ENCODE measurements at regions not wholly inside any gene's neighbourhood (a gene's known extent, or its start where the extent isn't known, plus 50 kb on each side); places are given as distances from the start of the nearest gene placed in this dataset.

DNA sequence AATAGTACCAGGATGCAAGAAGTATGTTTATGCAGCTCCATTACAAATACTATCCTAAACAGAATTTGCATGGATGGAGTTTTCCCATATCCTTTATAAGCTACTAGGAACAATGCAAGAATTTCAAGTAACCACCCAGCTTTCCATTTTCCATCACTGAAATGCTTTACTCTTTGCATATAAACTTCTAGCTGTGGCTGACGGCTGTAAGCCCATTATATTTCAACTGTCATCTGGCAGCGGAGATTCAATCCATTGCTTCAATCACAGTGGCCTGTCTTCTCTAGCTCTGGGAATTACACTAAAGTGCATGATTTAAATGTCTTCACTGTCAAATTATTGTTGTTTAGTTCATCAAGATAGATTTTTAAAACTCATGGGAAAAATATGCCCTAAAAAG is 64.2 kb upstream of the PAM start:
- Histone ChIP-seq H3K4me3 (ENCODE audit: low read depth, low read length) (no peak overlapping the region), H3K9me3 (ENCODE audit: severe bottlenecking) (no peaks in the 10 kb centered on the region), H3K27me3 (ENCODE audit: insufficient read depth, low read depth, severe bottlenecking) (no peaks in the 10 kb centered on the region), H3K36me3 (no peaks in the 10 kb centered on the region), H3K27ac (no peak overlapping the region)
- TF ChIP-seq, protein P1, sequence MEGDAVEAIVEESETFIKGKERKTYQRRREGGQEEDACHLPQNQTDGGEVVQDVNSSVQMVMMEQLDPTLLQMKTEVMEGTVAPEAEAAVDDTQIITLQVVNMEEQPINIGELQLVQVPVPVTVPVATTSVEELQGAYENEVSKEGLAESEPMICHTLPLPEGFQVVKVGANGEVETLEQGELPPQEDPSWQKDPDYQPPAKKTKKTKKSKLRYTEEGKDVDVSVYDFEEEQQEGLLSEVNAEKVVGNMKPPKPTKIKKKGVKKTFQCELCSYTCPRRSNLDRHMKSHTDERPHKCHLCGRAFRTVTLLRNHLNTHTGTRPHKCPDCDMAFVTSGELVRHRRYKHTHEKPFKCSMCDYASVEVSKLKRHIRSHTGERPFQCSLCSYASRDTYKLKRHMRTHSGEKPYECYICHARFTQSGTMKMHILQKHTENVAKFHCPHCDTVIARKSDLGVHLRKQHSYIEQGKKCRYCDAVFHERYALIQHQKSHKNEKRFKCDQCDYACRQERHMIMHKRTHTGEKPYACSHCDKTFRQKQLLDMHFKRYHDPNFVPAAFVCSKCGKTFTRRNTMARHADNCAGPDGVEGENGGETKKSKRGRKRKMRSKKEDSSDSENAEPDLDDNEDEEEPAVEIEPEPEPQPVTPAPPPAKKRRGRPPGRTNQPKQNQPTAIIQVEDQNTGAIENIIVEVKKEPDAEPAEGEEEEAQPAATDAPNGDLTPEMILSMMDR (IDR thresholded peaks at IDR 0.05; ENCODE audit: low read depth, low read length): no peak
- no peak for DNase-seq

GRCh38 chr5:102691434-102691833 is 63.7 kb upstream of the PAM start:
- Histone ChIP-seq H3K27ac (no peak overlapping the region), H3K9me3 (ENCODE audit: severe bottlenecking) (no peaks in the 10 kb centered on the region), H3K27me3 (ENCODE audit: insufficient read depth, low read depth, severe bottlenecking) (no peaks in the 10 kb centered on the region), H3K36me3 (no peaks in the 10 kb centered on the region), H3K4me3 (ENCODE audit: low read depth, low read length) (no peak overlapping the region)
- DNase-seq: no peak
- TF ChIP-seq, protein P1 (IDR thresholded peaks at IDR 0.05; ENCODE audit: low read depth, low read length): no peak

GRCh38 chr5:102700120-102700831 is 54.8 kb upstream of the PAM start:
- no peak overlapping the region for H3K27ac ChIP-seq
- H3K4me3 ChIP-seq (ENCODE audit: low read depth, low read length): no peak overlapping the region
- DNase-seq: no peak
- H3K36me3 ChIP-seq: no peaks in the 10 kb centered on the region
- TF ChIP-seq, protein P1 (IDR thresholded peaks at IDR 0.05; ENCODE audit: low read depth, low read length): no peak
- H3K27me3 ChIP-seq (ENCODE audit: insufficient read depth, low read depth, severe bottlenecking): no peaks in the 10 kb centered on the region
- no peaks in the 10 kb centered on the region for H3K9me3 ChIP-seq (ENCODE audit: severe bottlenecking)

DNA sequence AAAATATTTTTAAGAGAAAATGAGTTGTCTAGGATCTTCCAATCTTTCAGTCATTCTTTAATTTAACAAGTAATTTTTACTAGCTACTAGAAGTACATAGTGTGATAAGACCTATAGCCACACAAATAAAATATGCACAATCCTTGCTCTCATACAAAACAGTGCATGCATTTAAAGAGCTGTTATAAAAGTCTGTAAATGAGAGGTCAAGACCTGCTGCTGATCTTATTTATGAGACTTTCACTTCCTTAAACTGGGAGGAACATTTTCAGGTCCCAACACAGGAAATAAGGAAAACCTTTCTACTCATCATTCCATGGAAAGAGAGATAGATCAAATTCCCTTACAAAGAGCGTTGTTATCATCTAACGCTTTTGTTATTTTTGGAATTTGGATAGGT is 54.2 kb upstream of the PAM start:
- no peak for DNase-seq
- no peaks in the 10 kb centered on the region for H3K36me3 ChIP-seq
- TF ChIP-seq, protein P1 (IDR thresholded peaks at IDR 0.05; ENCODE audit: low read depth, low read length): no peak
- H3K27me3 ChIP-seq (ENCODE audit: insufficient read depth, low read depth, severe bottlenecking): no peaks in the 10 kb centered on the region
- H3K9me3 ChIP-seq (ENCODE audit: severe bottlenecking): no peaks in the 10 kb centered on the region
- no peak overlapping the region for H3K4me3 ChIP-seq (ENCODE audit: low read depth, low read length)
- no peak overlapping the region for H3K27ac ChIP-seq

- TF ChIP-seq, protein P1 (IDR thresholded peaks at IDR 0.05; ENCODE audit: low read depth, low read length): no peak
- H3K36me3 ChIP-seq: no peaks in the 10 kb centered on the region
- no peak overlapping the region for H3K27ac ChIP-seq
- no peaks in the 10 kb centered on the region for H3K9me3 ChIP-seq (ENCODE audit: severe bottlenecking)
- H3K27me3 ChIP-seq (ENCODE audit: insufficient read depth, low read depth, severe bottlenecking): no peaks in the 10 kb centered on the region
- no peak overlapping the region for H3K4me3 ChIP-seq (ENCODE audit: low read depth, low read length)
- no peak for DNase-seq
Measured at GRCh38 chr5:102701748-102702147, 53.4 kb upstream of the PAM start.

Data from WERI-Rb-1 (cell line).